H54 (cell line): ENCODE measurements at regions not wholly inside any gene's neighbourhood (a gene's known extent, or its start where the extent isn't known, plus 50 kb on each side); places are given as distances from the start of the nearest gene placed in this dataset.
"Not testable (repeated sequence)": the region's sequence is repeated elsewhere in the genome, so short reads cannot be mapped to it uniquely, and the experiment has no call there.

Experiments
- DNase-seq: peaks from one replicate; pipeline ENCODE4 v3.0.0; 2011; ENCODE audit warnings: low spot score, mixed read lengths; ENCODE audit not compliant: insufficient read length
- FAIRE-seq: peaks from 3 replicates; lab custom pipeline; 2011; peaks lifted over from hg19 to GRCh38; lab: Jason Lieb, UNC
- POLR2A ChIP-seq: IDR thresholded peaks from 2 replicates; pipeline ENCODE4 v1.6.1; 2011; ENCODE audit warnings: low read depth, mild to moderate bottlenecking, low read length

GRCh38 chr11:81578571-81578970 lies 1155.1 kb downstream of the FAM181B start:
- FAIRE-seq (no peak), DNase-seq (no peak)
- TF ChIP-seq POLR2A, result no peak

GRCh38 chr11:81574301-81574700 lies 1159.4 kb downstream of the FAM181B start:
- DNase-seq (no peak), FAIRE-seq (no peak)
- TF ChIP-seq POLR2A, result no peak

GRCh38 chr11:81573367-81573766 lies 1160.3 kb downstream of the FAM181B start:
- FAIRE-seq (no peak), DNase-seq (no peak)
- no peak for TF ChIP-seq POLR2A

- FAIRE-seq (no peak), DNase-seq (no peak)
- no peak for TF ChIP-seq POLR2A
Measured at GRCh38 chr11:81570669-81571068, 1163.0 kb downstream of the FAM181B start.

GRCh38 chr11:81569999-81570398 lies 1163.7 kb downstream of the FAM181B start:
- TF ChIP-seq POLR2A, result no peak
- FAIRE-seq (no peak), DNase-seq (no peak)

- FAIRE-seq (no peak), DNase-seq (no peak)
- TF ChIP-seq POLR2A, result no peak
Measured at GRCh38 chr11:81568918-81569317, 1164.7 kb downstream of the FAM181B start.

GRCh38 chr11:81548123-81548522 lies 1185.5 kb downstream of the FAM181B start:
- DNase-seq (no peak), FAIRE-seq (no peak)
- no peak for TF ChIP-seq POLR2A

GRCh38 chr11:81539806-81540205 lies 1193.9 kb downstream of the FAM181B start:
- not testable (repeated sequence) for FAIRE-seq, DNase-seq

GRCh38 chr11:81515566-81515965 lies 1218.1 kb downstream of the FAM181B start:
- DNase-seq, result no peak
- FAIRE-seq, result no peak

GRCh38 chr11:81497202-81497804 lies 1236.4 kb downstream of the FAM181B start:
- DNase-seq, result peak; percentile 12
- TF ChIP-seq POLR2A, result no peak
- FAIRE-seq, result peak; percentile 81

More at GRCh38 chr11:81515566-81515965, 1218.1 kb downstream of the FAM181B start:
- no peak for TF ChIP-seq POLR2A

- no peak for TF ChIP-seq POLR2A
- DNase-seq, result no peak
- FAIRE-seq, result no peak
Measured at GRCh38 chr11:81496601-81497000, 1237.1 kb downstream of the FAM181B start.

- FAIRE-seq, result no peak
- TF ChIP-seq POLR2A, result no peak
- no peak for DNase-seq
Measured at GRCh38 chr11:81495699-81496292, 1237.9 kb downstream of the FAM181B start.

- TF ChIP-seq POLR2A, result no peak
- DNase-seq (no peak), FAIRE-seq (no peak)
Measured at GRCh38 chr11:81494431-81494830, 1239.2 kb downstream of the FAM181B start.

- DNase-seq (no peak), FAIRE-seq (no peak)
- TF ChIP-seq POLR2A, result no peak
Measured at GRCh38 chr11:81492923-81493445, 1240.7 kb downstream of the FAM181B start.

GRCh38 chr11:81487109-81487508 lies 1246.6 kb downstream of the FAM181B start:
- FAIRE-seq, result no peak
- no peak for DNase-seq

More at GRCh38 chr11:81487109-81487508, 1246.6 kb downstream of the FAM181B start:
- no peak for TF ChIP-seq POLR2A
